Keratinocyte (primary cell): ENCODE measurements at regions not wholly inside any gene's neighbourhood (a gene's known extent, or its start where the extent isn't known, plus 50 kb on each side); places are given as distances from the start of the nearest gene placed in this dataset.
A peak's percentile ranks its signal among the peaks of the same experiment; 100 is the strongest.

ENCODE experiments used
- DNase-seq: peaks from one replicate; pipeline ENCODE4 v3.0.0-alpha.2; 2011; ENCODE audit warnings: low read depth, missing footprints, low spot score
- FAIRE-seq: peaks from 2 replicates; lab custom pipeline; 2011; peaks lifted over from hg19 to GRCh38; lab: Jason Lieb, UNC
- H2AFZ ChIP-seq: 2 replicates; pipeline ENCODE4 v1.6.0; 2012; ENCODE audit warnings: low read length, control low read depth, inconsistent platforms; ENCODE audit not compliant: control insufficient read depth
- H3K27ac ChIP-seq: 2 replicates; pipeline ENCODE4 v1.5.1; 2011; ENCODE audit warnings: low read length; ENCODE audit not compliant: control insufficient read depth, insufficient read depth
- H3K27me3 ChIP-seq: 3 replicates; pipeline ENCODE4 v1.6.0; 2011; ENCODE audit warnings: low read length; ENCODE audit not compliant: control insufficient read depth, insufficient read depth; ENCODE audit errors: extremely low read depth
- H3K36me3 ChIP-seq, 2 experiments: 2 replicates in 1 of 2; 3 replicates in 1 of 2; pipeline ENCODE4 v1.5.1; 2011; ENCODE audit warnings: low read length in 2 of 2, mild to moderate bottlenecking in 1 of 2; ENCODE audit not compliant: control insufficient read depth in 2 of 2, insufficient read depth in 2 of 2; ENCODE audit errors: extremely low read depth in 1 of 2
- H3K4me1 ChIP-seq: 3 replicates; pipeline ENCODE4 v1.5.1; 2011; ENCODE audit warnings: low read length; ENCODE audit not compliant: control insufficient read depth, insufficient read depth; ENCODE audit errors: extremely low read depth
- H3K4me2 ChIP-seq: 3 replicates; pipeline ENCODE4 v1.6.0; 2011; ENCODE audit warnings: low read depth, low read length; ENCODE audit not compliant: control insufficient read depth, insufficient read depth; ENCODE audit errors: extremely low read depth
- H3K4me3 ChIP-seq, 3 experiments: fragments of 200-600 bp in 1 of 3; sonication (generic) in 1 of 3; 2 replicates in 2 of 3; 3 replicates in 1 of 3; pipeline ENCODE4 v1.5.1; 2011 to 2016; ENCODE audit warnings: low read length in 3 of 3, mild to moderate bottlenecking in 3 of 3, control low read depth in 2 of 3, inconsistent platforms in 1 of 3, low read depth in 1 of 3, mixed read lengths in 1 of 3, mixed run types in 1 of 3, moderate library complexity in 1 of 3; ENCODE audit not compliant: control insufficient read depth in 2 of 3, insufficient read depth in 2 of 3; ENCODE audit errors: extremely low read depth in 1 of 3
- H3K79me2 ChIP-seq: 2 replicates; pipeline ENCODE4 v1.6.0; 2012; ENCODE audit warnings: low read length; ENCODE audit not compliant: control insufficient read depth, insufficient read depth
- H3K9ac ChIP-seq: 3 replicates; pipeline ENCODE4 v1.6.0; 2011; ENCODE audit warnings: low read length; ENCODE audit not compliant: control insufficient read depth, insufficient read depth; ENCODE audit errors: extremely low read depth
- H3K9me1 ChIP-seq: 3 replicates; pipeline ENCODE4 v1.6.0; 2011; ENCODE audit warnings: low read length; ENCODE audit not compliant: control insufficient read depth, insufficient read depth; ENCODE audit errors: extremely low read depth
- H3K9me3 ChIP-seq: 2 replicates; pipeline ENCODE4 v1.5.1; 2012; ENCODE audit warnings: low read depth, low read length; ENCODE audit not compliant: control insufficient read depth
- H4K20me1 ChIP-seq: 3 replicates; pipeline ENCODE4 v1.6.0; 2011; ENCODE audit warnings: low read length; ENCODE audit not compliant: control insufficient read depth, insufficient read depth; ENCODE audit errors: extremely low read depth
- CTCF ChIP-seq, 3 experiments: IDR thresholded peaks in 1 of 3; conservative IDR thresholded peaks in 1 of 3; optimal IDR thresholded peaks in 1 of 3; 2 replicates in 2 of 3; 3 replicates in 1 of 3; pipeline versions ENCODE3 to v1.5.1; 2011; ENCODE audit warnings: low read length in 3 of 3, mild to moderate bottlenecking in 3 of 3, moderate library complexity in 2 of 3, control low read depth in 1 of 3, inconsistent platforms in 1 of 3; ENCODE audit not compliant: insufficient read depth in 2 of 3; ENCODE audit errors: extremely low read depth in 1 of 3
- EZH2 ChIP-seq: IDR thresholded peaks from one replicate; pipeline ENCODE4 v1.6.1; 2012; ENCODE audit warnings: inconsistent platforms, mild to moderate bottlenecking, low read length, moderate library complexity
- dilution Hi-C: fragments of 300-500 bp; cut with MboI; formaldehyde crosslinking; loops from one replicate; pipeline ENCODE4 v1.7.0; 2020; ENCODE audit warnings: low sequenced_read_pairs; ENCODE audit not compliant: extremely low pct_ligation_motif_present

- H3K27ac ChIP-seq = peak overlapping the region; percentile 52
- FAIRE-seq = no peak
- no peaks in the 10 kb centered on the region for H4K20me1 ChIP-seq
These were observed 124.4 kb upstream of the ABCA1 start for GRCh38 chr9:105052346-105052745.

GRCh38 chr9:105053209-105053652 is 125.3 kb upstream of the ABCA1 start:
- H3K4me3 ChIP-seq = no peak overlapping the region
- DNase-seq = no peak
- H3K9me1 ChIP-seq = peaks cover 2% of the 10 kb centered on the region
- H4K20me1 ChIP-seq = no peaks in the 10 kb centered on the region
- H3K27ac ChIP-seq = peak overlapping the region; percentile 52
- peak; percentile 76 for FAIRE-seq
- no peaks in the 10 kb centered on the region for H3K79me2 ChIP-seq
- dilution Hi-C loops = no loop called here
- H3K36me3 ChIP-seq = no peaks in the 10 kb centered on the region
- H3K9ac ChIP-seq = no peak overlapping the region
- peak overlapping the region; percentile 4 for H3K4me2 ChIP-seq
- no peaks in the 10 kb centered on the region for H3K9me3 ChIP-seq
- H2AFZ ChIP-seq = no peak overlapping the region
- H3K4me1 ChIP-seq = peaks cover 18% of the 10 kb centered on the region
- no peaks in the 10 kb centered on the region for H3K27me3 ChIP-seq
- TF ChIP-seq CTCF (optimal IDR thresholded peaks at IDR 0.05 in 1 of 3, IDR thresholded peaks at IDR 0.05 in 1 of 3, conservative IDR thresholded peaks at IDR 0.05 in 1 of 3; ENCODE audit: extremely low read depth in 1 of 3, insufficient read depth in 2 of 3, low read length in 3 of 3) (no peak), EZH2 (no peak)

More at GRCh38 chr9:105052346-105052745, 124.4 kb upstream of the ABCA1 start:
- no peak for TF ChIP-seq CTCF (optimal IDR thresholded peaks at IDR 0.05 in 1 of 3, IDR thresholded peaks at IDR 0.05 in 1 of 3, conservative IDR thresholded peaks at IDR 0.05 in 1 of 3; ENCODE audit: extremely low read depth in 1 of 3, insufficient read depth in 2 of 3, low read length in 3 of 3)
- no peak for TF ChIP-seq EZH2
- H3K9ac ChIP-seq = no peak overlapping the region
- dilution Hi-C loops = no loop called here
- peaks cover 20% of the 10 kb centered on the region for H3K4me1 ChIP-seq
- peaks cover 2% of the 10 kb centered on the region for H3K9me1 ChIP-seq
- no peaks in the 10 kb centered on the region for H3K27me3 ChIP-seq
- H3K4me3 ChIP-seq = no peak overlapping the region
- H3K9me3 ChIP-seq = no peaks in the 10 kb centered on the region
- no peak overlapping the region for H3K4me2 ChIP-seq
- H3K79me2 ChIP-seq = no peaks in the 10 kb centered on the region
- no peaks in the 10 kb centered on the region for H3K36me3 ChIP-seq
- H2AFZ ChIP-seq = no peak overlapping the region
- DNase-seq = no peak
